Right lobe of liver (tissue), 4 donors: ENCODE measurements at regions not wholly inside any gene's neighbourhood (a gene's known extent, or its start where the extent isn't known, plus 50 kb on each side); places are given as distances from the start of the nearest gene placed in this dataset.

Experiments used
- CTCF ChIP-seq, 4 donors: fragments of 200-600 bp in 3 of 4; fragments of 450-650 bp in 1 of 4; IDR thresholded peaks; one replicate each; pipeline versions ENCODE4 v1.5.1 to v1.8.0; 2016 to 2022; ENCODE audit warnings: antibody characterized with exemption in 4 of 4, mild to moderate bottlenecking in 2 of 4
- POLR2A ChIP-seq: fragments of 450-650 bp; IDR thresholded peaks from one replicate; pipeline ENCODE4 v1.6.1; 2017; ENCODE audit warnings: antibody characterized with exemption, mild to moderate bottlenecking
- donor health status: DM: no; HTN: no; CAD: no.
- donor health status: DM: no; HTN: no; CAD: no.
- donor health status: DM: no; HTN: yes; CAD: no.

GRCh38 chr1:94672001-94672400 is 130.4 kb upstream of the F3 start:
- TF ChIP-seq CTCF (IDR thresholded peaks at IDR 0.05) (no peak), POLR2A (no peak)
